GM12865 (cell line): ENCODE measurements at regions not wholly inside any gene's neighbourhood (a gene's known extent, or its start where the extent isn't known, plus 50 kb on each side); places are given as distances from the start of the nearest gene placed in this dataset.
"Not testable (repeated sequence)": the region's sequence is repeated elsewhere in the genome, so short reads cannot be mapped to it uniquely, and the experiment has no call there.

ENCODE experiments used
- DNase-seq: peaks from one replicate; pipeline ENCODE4 v3.0.0; 2010; ENCODE audit warnings: low read depth
- H3K4me3 ChIP-seq: 2 replicates; pipeline ENCODE4 v1.5.1; 2011; ENCODE audit warnings: mild to moderate bottlenecking, low read depth, low read length, control low read depth
- CTCF ChIP-seq: IDR thresholded peaks from 2 replicates; pipeline ENCODE4 v1.5.1; 2011; ENCODE audit warnings: low read length, control low read depth, low read depth, inconsistent platforms; ENCODE audit not compliant: insufficient read depth; ENCODE audit errors: missing control alignments

- no peak for TF ChIP-seq CTCF
- no peak for DNase-seq
- no peak overlapping the region for H3K4me3 ChIP-seq
These were observed 89.6 kb downstream of the DNAJB9 start for GRCh38 chr7:108659261-108659660.

- DNase-seq = no peak
- TF ChIP-seq CTCF = no peak
These were observed 90.2 kb downstream of the DNAJB9 start for GRCh38 chr7:108659867-108660266.

GRCh38 chr7:108660465-108660864 is 90.8 kb downstream of the DNAJB9 start:
- TF ChIP-seq CTCF = no peak
- no peak overlapping the region for H3K4me3 ChIP-seq
- no peak for DNase-seq

More at GRCh38 chr7:108659867-108660266, 90.2 kb downstream of the DNAJB9 start:
- H3K4me3 ChIP-seq = no peak overlapping the region

GRCh38 chr7:108662783-108663362 is 93.2 kb downstream of the DNAJB9 start:
- TF ChIP-seq CTCF = no peak
- no peak for DNase-seq
- H3K4me3 ChIP-seq = no peak overlapping the region

- DNase-seq = no peak
- H3K4me3 ChIP-seq = no peak overlapping the region
- no peak for TF ChIP-seq CTCF
These were observed 94.0 kb downstream of the DNAJB9 start for GRCh38 chr7:108663701-108664100.

GRCh38 chr7:108667216-108667615 is 97.5 kb downstream of the DNAJB9 start:
- no peak overlapping the region for H3K4me3 ChIP-seq
- no peak for DNase-seq
- TF ChIP-seq CTCF = no peak

- no peak for TF ChIP-seq CTCF
These were observed 100.3 kb downstream of the DNAJB9 start for GRCh38 chr7:108669958-108670357.

GRCh38 chr7:108673699-108674098 is 104.0 kb downstream of the DNAJB9 start:
- DNase-seq, H3K4me3 ChIP-seq: not testable (repeated sequence)

More at GRCh38 chr7:108669958-108670357, 100.3 kb downstream of the DNAJB9 start:
- no peak overlapping the region for H3K4me3 ChIP-seq
- no peak for DNase-seq
